ENCODE measurements at regions not wholly inside any gene's neighbourhood (a gene's known extent, or its start where the extent isn't known, plus 50 kb on each side); places are given as distances from the start of the nearest gene placed in this dataset.
"Not testable (repeated sequence)": the region's sequence is repeated elsewhere in the genome, so short reads cannot be mapped to it uniquely, and the experiment has no call there.

DNA sequence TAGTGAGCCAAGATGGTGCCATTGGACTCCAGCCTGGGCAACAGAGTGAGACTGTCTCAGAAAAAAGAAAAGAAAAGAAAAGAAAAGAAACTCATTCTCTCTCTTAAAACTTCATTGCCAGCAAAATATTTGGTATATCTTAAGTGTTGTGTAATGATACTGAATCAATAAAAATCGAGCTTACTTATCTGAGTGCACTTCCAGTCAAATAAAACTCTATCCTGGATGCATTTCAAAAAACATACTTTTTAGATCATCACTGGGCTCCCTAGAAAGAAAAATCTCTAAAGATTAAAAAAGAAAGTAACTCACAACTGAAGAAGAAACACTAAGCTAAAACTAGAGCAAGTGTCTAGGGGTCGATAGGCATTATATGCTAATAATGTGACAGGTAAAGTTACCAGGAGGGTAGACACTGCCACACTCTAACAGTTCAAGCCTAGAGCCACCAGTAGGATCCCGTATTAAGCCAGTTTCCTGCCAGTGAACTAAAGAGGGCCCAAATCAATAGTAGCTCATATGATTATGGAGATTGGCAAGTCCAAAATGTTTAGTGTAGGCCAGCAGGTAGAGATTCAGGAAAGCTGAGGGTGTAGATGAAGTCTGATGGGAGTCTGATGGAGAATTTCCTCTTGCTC lies 242.1 kb upstream of the CYRIA start (continued):
- TF ChIP-seq RFX5 (IDR thresholded peaks at IDR 0.05; ENCODE audit: low read length) (no peak), NFIC (IDR thresholded peaks at IDR 0.05; ENCODE audit: borderline replicate concordance) (no peak), GATA2 (CRISPR knock-in tag; IDR thresholded peaks at IDR 0.05) (no peak), TEAD4 (IDR thresholded peaks at IDR 0.05; ENCODE audit: borderline replicate concordance, insufficient read depth) (no peak), RXRA (IDR thresholded peaks at IDR 0.05; ENCODE audit: borderline replicate concordance, low read depth) (no peak), TAF1 (IDR thresholded peaks at IDR 0.05; ENCODE audit: borderline replicate concordance, low read depth, low read length) (no peak), EP300 (IDR thresholded peaks at IDR 0.05; ENCODE audit: borderline replicate concordance in 1 of 2, low read depth in 1 of 2, low read length in 1 of 2) (no peak), FOXM1 (IDR thresholded peaks at IDR 0.05; ENCODE audit: low read depth) (no peak), SIN3A (IDR thresholded peaks at IDR 0.05; ENCODE audit: borderline replicate concordance, low read depth, low read length) (no peak)

GRCh38 chr2:16905325-16905724 lies 239.7 kb upstream of the CYRIA start:
- H3K4me3 ChIP-seq (ENCODE audit: low read depth in 2 of 2, low read length in 1 of 2); H3K9me2 ChIP-seq; DNase-seq; H3K27me3 ChIP-seq (ENCODE audit: insufficient read depth); POLR2A ChIA-PET; CTCF ChIA-PET; H3K27ac ChIP-seq (ENCODE audit: low read depth in 2 of 2, low read length in 1 of 2); H3K36me3 ChIP-seq (replicated peaks in 1 of 2; ENCODE audit: control insufficient read depth in 1 of 2, insufficient read depth in 2 of 2, low read length in 1 of 2); H3K9me3 ChIP-seq; H3K4me1 ChIP-seq (ENCODE audit: control insufficient read depth in 1 of 2, insufficient read depth in 2 of 2, low read depth in 1 of 2, low read length in 1 of 2); H3F3A ChIP-seq (replicated peaks; ENCODE audit: insufficient read depth); H4K20me1 ChIP-seq (ENCODE audit: insufficient read depth); H3K9ac ChIP-seq; H3K4me2 ChIP-seq; H2AFZ ChIP-seq (ENCODE audit: low read depth); H3K79me2 ChIP-seq (ENCODE audit: insufficient read depth): not testable (repeated sequence)
- WGBS (ENCODE audit: low lambda C conversion rate), result 64% methylated on average over 5 of the region's 5 CpGs

DNA sequence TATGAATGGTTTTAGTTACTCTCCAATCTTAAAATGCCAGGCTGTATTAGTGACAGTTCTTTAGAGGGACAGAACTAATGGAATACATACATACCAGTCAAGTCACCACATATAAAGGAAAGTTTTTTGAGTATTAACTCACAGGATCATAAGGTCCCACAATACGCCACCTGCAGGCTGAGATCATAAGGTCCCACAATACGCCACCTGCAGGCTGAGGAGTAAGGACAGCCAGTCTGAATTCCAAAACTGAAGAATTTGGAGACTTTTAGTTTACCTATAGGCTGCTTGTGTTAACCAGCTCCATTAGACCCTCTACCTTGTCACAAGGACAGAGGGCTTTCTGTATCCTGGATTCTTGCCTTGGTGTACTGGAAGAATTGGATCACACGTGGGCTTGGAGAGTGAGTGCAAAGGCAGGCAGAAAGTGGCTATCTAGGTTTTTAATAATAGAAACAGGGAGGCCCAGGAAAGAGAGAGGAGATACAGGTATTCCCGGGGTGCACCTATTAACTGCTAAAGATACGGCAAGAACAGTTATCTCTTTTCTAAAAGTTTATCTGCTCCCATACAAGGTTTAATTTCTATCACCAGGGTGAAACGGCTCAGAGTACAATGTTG lies 234.9 kb upstream of the CYRIA start:
- H3K9ac ChIP-seq, result no peak overlapping the region
- H3K79me2 ChIP-seq (ENCODE audit: insufficient read depth), result no peaks in the 10 kb centered on the region
- peaks cover 0 to 2% of the 10 kb centered on the region in 2 experiments; a peak in 1 of 4 replicates for H3K4me1 ChIP-seq (ENCODE audit: control insufficient read depth in 1 of 2, insufficient read depth in 2 of 2, low read depth in 1 of 2, low read length in 1 of 2)
- no peak for DNase-seq
- H2AFZ ChIP-seq (ENCODE audit: low read depth), result no peak overlapping the region
- no peak overlapping the region for H3K4me2 ChIP-seq
- H3K9me3 ChIP-seq, result no peaks in the 10 kb centered on the region
- no peaks in the 10 kb centered on the region for H3K27me3 ChIP-seq (ENCODE audit: insufficient read depth)
- 41% methylated on average over 6 of the region's 6 CpGs for WGBS (ENCODE audit: low lambda C conversion rate)
- ChIA-PET POLR2A (no interaction called here), CTCF (interaction anchor here (1.0 to 1.4 kb wide), 2 partner anchors 27 to 39 kb away, joined by 3 read pairs; no protein-coding TSS in a partner anchor)
- H3K9me2 ChIP-seq, result no peaks in the 10 kb centered on the region
- no peak overlapping the region for H3K4me3 ChIP-seq (ENCODE audit: low read depth in 2 of 2, low read length in 1 of 2)
- no peaks in the 10 kb centered on the region for H4K20me1 ChIP-seq (ENCODE audit: insufficient read depth)
- no peak overlapping the region for H3K27ac ChIP-seq (ENCODE audit: low read depth in 2 of 2, low read length in 1 of 2)
- no peaks in the 10 kb centered on the region for H3K36me3 ChIP-seq (replicated peaks in 1 of 2; ENCODE audit: control insufficient read depth in 1 of 2, insufficient read depth in 2 of 2, low read length in 1 of 2)
- TF ChIP-seq RAD21 (IDR thresholded peaks at IDR 0.05; ENCODE audit: low read length), result peak; percentile 34; the same call in 1 of the 2 replicates
- TF ChIP-seq FOXM1 (IDR thresholded peaks at IDR 0.05; ENCODE audit: low read depth), result no peak
- TF ChIP-seq, protein P1, sequence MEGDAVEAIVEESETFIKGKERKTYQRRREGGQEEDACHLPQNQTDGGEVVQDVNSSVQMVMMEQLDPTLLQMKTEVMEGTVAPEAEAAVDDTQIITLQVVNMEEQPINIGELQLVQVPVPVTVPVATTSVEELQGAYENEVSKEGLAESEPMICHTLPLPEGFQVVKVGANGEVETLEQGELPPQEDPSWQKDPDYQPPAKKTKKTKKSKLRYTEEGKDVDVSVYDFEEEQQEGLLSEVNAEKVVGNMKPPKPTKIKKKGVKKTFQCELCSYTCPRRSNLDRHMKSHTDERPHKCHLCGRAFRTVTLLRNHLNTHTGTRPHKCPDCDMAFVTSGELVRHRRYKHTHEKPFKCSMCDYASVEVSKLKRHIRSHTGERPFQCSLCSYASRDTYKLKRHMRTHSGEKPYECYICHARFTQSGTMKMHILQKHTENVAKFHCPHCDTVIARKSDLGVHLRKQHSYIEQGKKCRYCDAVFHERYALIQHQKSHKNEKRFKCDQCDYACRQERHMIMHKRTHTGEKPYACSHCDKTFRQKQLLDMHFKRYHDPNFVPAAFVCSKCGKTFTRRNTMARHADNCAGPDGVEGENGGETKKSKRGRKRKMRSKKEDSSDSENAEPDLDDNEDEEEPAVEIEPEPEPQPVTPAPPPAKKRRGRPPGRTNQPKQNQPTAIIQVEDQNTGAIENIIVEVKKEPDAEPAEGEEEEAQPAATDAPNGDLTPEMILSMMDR (IDR thresholded peaks at IDR 0.05), result peak; percentile 60
- TF ChIP-seq SMC3 (IDR thresholded peaks at IDR 0.05; ENCODE audit: low read depth, low read length), result peak; percentile 18; the same call in 1 of the 2 replicates
- no peaks in the 10 kb centered on the region for H3F3A ChIP-seq (replicated peaks; ENCODE audit: insufficient read depth)
